ENCODE measurements at regions not wholly inside any gene's neighbourhood (a gene's known extent, or its start where the extent isn't known, plus 50 kb on each side); places are given as distances from the start of the nearest gene placed in this dataset.
"Not testable (repeated sequence)": the region's sequence is repeated elsewhere in the genome, so short reads cannot be mapped to it uniquely, and the experiment has no call there.

DNA sequence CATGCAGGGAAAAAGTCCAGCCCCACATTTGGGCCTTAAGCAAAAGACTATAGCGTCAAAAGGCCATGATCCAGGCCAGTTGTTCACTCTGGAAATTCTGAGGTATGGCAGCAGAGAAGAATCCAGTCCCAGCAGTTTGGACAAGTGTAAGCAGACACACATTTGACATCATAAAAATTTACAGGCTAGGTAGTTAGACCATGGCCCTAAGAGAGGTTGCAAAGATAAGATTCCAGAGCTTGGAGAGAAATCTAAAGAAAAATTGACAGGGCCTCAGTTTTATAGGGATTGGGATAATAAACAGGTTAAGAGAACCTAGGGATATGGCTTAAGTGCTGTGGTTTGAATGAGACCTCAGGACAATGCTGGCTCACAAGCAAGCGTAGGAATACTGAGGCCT is 884.4 kb upstream of the SORCS1 start:
- Histone ChIP-seq H3K27me3 (ENCODE audit: insufficient read depth, low read length) (no peaks in the 10 kb centered on the region), H3K9me3 (ENCODE audit: control insufficient read depth in 1 of 2, low read length in 2 of 2) (no peaks in the 10 kb centered on the region), H3K27ac (ENCODE audit: low read depth, low read length) (no peak overlapping the region), H3K4me3 (ENCODE audit: low read length in 2 of 2) (no peak overlapping the region), H3K4me1 (ENCODE audit: insufficient read depth, low read length) (no peaks in the 10 kb centered on the region), H3K36me3 (ENCODE audit: insufficient read depth, low read length) (no peaks in the 10 kb centered on the region)
- POLR2A ChIA-PET (ENCODE audit: partially characterized antibody) = no interaction called here
- intact Hi-C loops (cut with micrococcal nuclease) = no loop called here
- CTCF ChIA-PET (ENCODE audit: partially characterized antibody) = no interaction called here
- DNase-seq = no peak
- peaks cover 0 to 30% (median 8%) of the 10 kb centered on the region in 8 donors for H3K9me3 Mint-ChIP-seq
- H3K36me3 Mint-ChIP-seq = no peaks in the 10 kb centered on the region
- H3K4me1 Mint-ChIP-seq = no peaks in the 10 kb centered on the region
- no peaks in the 10 kb centered on the region for H3K27me3 Mint-ChIP-seq
- H3K4me3 Mint-ChIP-seq = no peak overlapping the region
- no peak overlapping the region for H3K27ac Mint-ChIP-seq

DNA sequence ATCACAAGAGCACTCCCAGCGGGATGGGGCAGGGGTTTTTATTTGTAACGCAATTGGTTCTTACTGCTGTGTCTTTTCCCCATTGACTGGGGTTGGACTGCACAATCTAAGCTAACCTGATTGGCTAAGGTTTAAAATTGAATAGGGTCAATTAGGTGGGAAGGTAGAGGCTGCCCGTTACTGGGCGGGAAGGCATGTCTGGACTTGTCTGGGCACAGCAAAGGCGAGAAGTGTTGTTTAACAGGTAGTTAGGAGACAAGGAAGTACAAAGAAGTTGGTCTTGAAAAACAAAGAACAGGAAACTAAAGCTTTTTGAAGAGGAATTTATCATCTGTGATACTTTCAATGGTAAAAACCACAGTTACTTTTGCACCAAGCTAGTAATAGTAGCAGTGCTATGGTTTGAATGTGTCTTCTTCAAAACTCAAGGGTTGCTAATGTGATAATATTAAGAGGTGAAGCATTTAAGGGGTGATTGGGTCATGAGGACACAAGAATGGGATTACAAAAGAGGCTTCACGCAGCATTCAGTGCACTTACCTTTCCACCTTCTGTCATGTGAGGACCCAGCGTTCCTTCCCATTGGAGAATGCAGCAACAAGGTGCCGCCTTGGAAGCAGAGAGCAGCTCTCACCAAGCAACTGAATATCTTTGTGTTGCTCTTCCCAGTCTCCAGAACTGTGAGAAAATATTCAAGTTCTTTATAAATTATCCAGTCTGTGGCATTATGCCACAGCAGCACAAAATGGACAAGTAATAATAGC is 875.5 kb upstream of the SORCS1 start:
- no peaks in the 10 kb centered on the region for H3K27me3 Mint-ChIP-seq
- H3K4me1 ChIP-seq (ENCODE audit: insufficient read depth, low read length) = no peaks in the 10 kb centered on the region
- DNase-seq = no peak
- H3K27me3 ChIP-seq (ENCODE audit: insufficient read depth, low read length) = no peaks in the 10 kb centered on the region
- no peaks in the 10 kb centered on the region for H3K36me3 ChIP-seq (ENCODE audit: insufficient read depth, low read length)
- H3K4me3 Mint-ChIP-seq = no peak overlapping the region
- no peak overlapping the region for H3K27ac Mint-ChIP-seq
- intact Hi-C loops (cut with micrococcal nuclease) = no loop called here
- no peak overlapping the region for H3K4me3 ChIP-seq (ENCODE audit: low read length in 2 of 2)
- CTCF ChIA-PET (ENCODE audit: partially characterized antibody) = no interaction called here
- no peaks in the 10 kb centered on the region for H3K36me3 Mint-ChIP-seq
- H3K4me1 Mint-ChIP-seq = no peaks in the 10 kb centered on the region
- H3K9me3 Mint-ChIP-seq = peaks cover 2 to 28% (median 12%) of the 10 kb centered on the region in 8 donors
- H3K9me3 ChIP-seq (ENCODE audit: control insufficient read depth in 1 of 2, low read length in 2 of 2) = peaks cover 0 to 4% of the 10 kb centered on the region in 2 donors
- no peak overlapping the region for H3K27ac ChIP-seq (ENCODE audit: low read depth, low read length)
- POLR2A ChIA-PET (ENCODE audit: partially characterized antibody) = no interaction called here

DNA sequence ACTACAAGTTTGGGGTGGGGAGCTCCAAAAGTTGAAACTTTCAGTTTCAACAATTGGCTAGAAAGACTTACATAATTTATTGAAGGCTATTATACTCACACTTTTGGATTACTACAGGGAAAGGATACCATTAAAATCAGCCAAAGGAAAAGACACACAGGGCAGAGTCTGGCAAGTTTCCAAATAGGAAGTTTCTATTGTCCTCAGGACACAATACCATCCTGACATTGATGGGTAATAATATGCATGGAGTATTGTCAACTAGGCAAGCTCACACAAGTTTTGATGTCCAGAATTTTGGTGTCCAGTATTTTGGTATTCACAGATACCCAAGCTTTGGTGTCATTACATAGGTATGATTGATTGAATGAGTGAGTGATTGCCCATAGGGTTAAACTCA is 872.6 kb upstream of the SORCS1 start:
- Histone ChIP-seq H3K27me3 (ENCODE audit: insufficient read depth, low read length) (no peaks in the 10 kb centered on the region), H3K27ac (ENCODE audit: low read depth, low read length) (no peak overlapping the region), H3K4me1 (ENCODE audit: insufficient read depth, low read length) (no peaks in the 10 kb centered on the region), H3K4me3 (ENCODE audit: low read length in 2 of 2) (no peak overlapping the region), H3K36me3 (ENCODE audit: insufficient read depth, low read length) (no peaks in the 10 kb centered on the region), H3K9me3 (ENCODE audit: control insufficient read depth in 1 of 2, low read length in 2 of 2) (peaks cover 0 to 4% of the 10 kb centered on the region in 2 donors)
- H3K9me3 Mint-ChIP-seq = peaks cover 0 to 24% (median 8%) of the 10 kb centered on the region in 8 donors
- ChIA-PET POLR2A (ENCODE audit: partially characterized antibody) (no interaction called here), CTCF (ENCODE audit: partially characterized antibody) (no interaction called here)
- H3K4me3 Mint-ChIP-seq = no peak overlapping the region
- intact Hi-C loops (cut with micrococcal nuclease) = no loop called here
- DNase-seq = no peak
- H3K27me3 Mint-ChIP-seq = no peaks in the 10 kb centered on the region
- no peak overlapping the region for H3K27ac Mint-ChIP-seq
- no peaks in the 10 kb centered on the region for H3K36me3 Mint-ChIP-seq
- no peaks in the 10 kb centered on the region for H3K4me1 Mint-ChIP-seq

DNA sequence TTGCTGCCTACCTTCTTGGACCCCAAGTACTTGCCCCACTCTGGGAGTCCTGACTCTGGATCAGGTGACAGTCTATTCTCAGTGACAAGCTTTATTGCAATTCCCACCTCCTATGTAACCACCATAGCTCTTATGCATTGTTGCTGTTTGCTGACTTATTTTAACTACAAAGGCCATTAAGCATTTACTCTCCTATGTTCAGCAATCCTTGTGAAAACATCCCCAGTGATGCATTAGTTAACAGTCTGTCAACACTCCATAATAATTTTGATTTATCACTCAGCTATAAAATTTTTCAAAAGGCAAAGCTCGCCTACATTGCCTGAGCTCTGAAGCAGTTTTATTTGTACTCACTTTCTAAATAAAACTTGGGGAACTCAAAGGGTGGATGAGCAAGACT is 871.8 kb upstream of the SORCS1 start:
- Mint-ChIP-seq H3K27ac (no peak overlapping the region), H3K9me3 (peaks cover 0 to 24% (median 8%) of the 10 kb centered on the region in 8 donors), H3K36me3 (no peaks in the 10 kb centered on the region), H3K4me3 (no peak overlapping the region), H3K27me3 (no peaks in the 10 kb centered on the region), H3K4me1 (no peaks in the 10 kb centered on the region)
- ChIA-PET POLR2A (ENCODE audit: partially characterized antibody) (no interaction called here), CTCF (ENCODE audit: partially characterized antibody) (no interaction called here)
- no peaks in the 10 kb centered on the region for H3K36me3 ChIP-seq (ENCODE audit: insufficient read depth, low read length)
- intact Hi-C loops (cut with micrococcal nuclease) = no loop called here
- peaks cover 0 to 2% of the 10 kb centered on the region in 2 donors for H3K9me3 ChIP-seq (ENCODE audit: control insufficient read depth in 1 of 2, low read length in 2 of 2)
- H3K27me3 ChIP-seq (ENCODE audit: insufficient read depth, low read length) = no peaks in the 10 kb centered on the region
- H3K27ac ChIP-seq (ENCODE audit: low read depth, low read length) = no peak overlapping the region
- H3K4me1 ChIP-seq (ENCODE audit: insufficient read depth, low read length) = no peaks in the 10 kb centered on the region
- H3K4me3 ChIP-seq (ENCODE audit: low read length in 2 of 2) = no peak overlapping the region
- DNase-seq = no peak

DNA sequence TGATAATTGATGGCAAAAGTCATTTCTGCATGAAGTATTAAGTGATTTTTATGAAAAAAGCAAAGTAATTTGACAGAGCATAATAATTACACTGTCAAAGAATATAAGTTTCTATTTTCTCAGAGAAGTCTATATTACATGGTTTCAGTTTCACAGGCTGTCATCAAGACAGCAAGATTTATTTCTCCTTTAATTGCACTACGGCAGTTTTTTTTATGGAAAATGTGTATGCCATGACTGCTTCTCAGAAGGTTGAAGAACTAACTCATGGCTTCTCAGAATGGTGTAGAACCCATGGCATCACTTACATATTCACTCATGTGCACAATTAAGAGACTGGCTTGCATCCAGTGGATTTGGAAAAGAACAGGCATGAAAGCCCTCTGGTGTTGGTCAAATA is 870.3 kb upstream of the SORCS1 start:
- ChIA-PET CTCF (ENCODE audit: partially characterized antibody) (no interaction called here), POLR2A (ENCODE audit: partially characterized antibody) (no interaction called here)
- H3K27me3 ChIP-seq (ENCODE audit: insufficient read depth, low read length) = no peaks in the 10 kb centered on the region
- H3K27ac ChIP-seq (ENCODE audit: low read depth, low read length) = no peak overlapping the region
- no peak overlapping the region for H3K27ac Mint-ChIP-seq
- no peaks in the 10 kb centered on the region for H3K36me3 ChIP-seq (ENCODE audit: insufficient read depth, low read length)
- no peaks in the 10 kb centered on the region for H3K9me3 ChIP-seq (ENCODE audit: control insufficient read depth in 1 of 2, low read length in 2 of 2)
- H3K27me3 Mint-ChIP-seq = no peaks in the 10 kb centered on the region
- H3K4me3 Mint-ChIP-seq = no peak overlapping the region
- no peaks in the 10 kb centered on the region for H3K4me1 ChIP-seq (ENCODE audit: insufficient read depth, low read length)
- H3K36me3 Mint-ChIP-seq = no peaks in the 10 kb centered on the region
- peaks cover 0 to 19% (median 7%) of the 10 kb centered on the region in 8 donors for H3K9me3 Mint-ChIP-seq
- no peak for DNase-seq
- H3K4me3 ChIP-seq (ENCODE audit: low read length in 2 of 2) = no peak overlapping the region
- intact Hi-C loops (cut with micrococcal nuclease) = no loop called here
- no peaks in the 10 kb centered on the region for H3K4me1 Mint-ChIP-seq

DNA sequence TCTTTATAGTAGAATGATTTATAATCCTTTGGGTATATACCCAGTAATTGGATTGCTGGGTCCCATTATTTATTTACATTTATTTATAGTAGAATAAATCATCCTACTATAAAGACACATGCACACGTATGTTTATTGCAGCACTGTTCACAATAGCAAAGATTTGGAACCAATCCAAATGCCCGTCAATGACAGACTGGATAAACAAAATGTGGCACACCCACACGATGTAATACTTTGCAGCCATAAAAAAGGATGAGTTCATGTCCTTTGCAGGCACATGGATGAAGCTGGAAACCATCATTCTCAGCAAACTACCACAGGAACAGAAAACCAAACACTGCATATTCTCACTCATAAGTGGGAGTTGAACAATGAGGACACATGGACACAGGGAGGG is 869.0 kb upstream of the SORCS1 start:
- H3K36me3 Mint-ChIP-seq; CTCF ChIA-PET (ENCODE audit: partially characterized antibody); H3K36me3 ChIP-seq (ENCODE audit: insufficient read depth, low read length): not testable (repeated sequence)

DNA sequence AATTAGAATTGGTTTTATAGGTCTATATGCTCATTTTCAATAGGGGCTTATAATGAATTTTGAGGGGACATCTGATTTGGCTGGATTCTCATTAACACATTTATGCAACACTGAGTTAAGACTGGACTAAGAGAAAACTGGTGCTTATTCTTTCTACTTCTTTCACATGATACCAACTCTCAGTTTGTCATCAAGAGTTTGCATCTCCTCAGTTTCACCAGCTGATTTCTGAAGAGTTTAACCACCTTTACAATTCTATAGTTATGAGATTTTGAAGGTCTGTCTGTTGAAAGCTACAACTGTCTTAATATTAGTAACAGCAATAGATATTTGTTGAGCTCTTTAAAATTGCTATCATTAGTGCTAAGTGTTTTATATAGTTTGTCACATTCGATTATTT is 867.0 kb upstream of the SORCS1 start:
- H3K4me3 Mint-ChIP-seq = no peak overlapping the region
- CTCF ChIA-PET (ENCODE audit: partially characterized antibody) = no interaction called here
- Histone ChIP-seq H3K36me3 (ENCODE audit: insufficient read depth, low read length) (no peaks in the 10 kb centered on the region), H3K27ac (ENCODE audit: low read depth, low read length) (no peak overlapping the region), H3K4me1 (ENCODE audit: insufficient read depth, low read length) (no peaks in the 10 kb centered on the region), H3K27me3 (ENCODE audit: insufficient read depth, low read length) (no peaks in the 10 kb centered on the region), H3K9me3 (ENCODE audit: control insufficient read depth in 1 of 2, low read length in 2 of 2) (no peaks in the 10 kb centered on the region), H3K4me3 (ENCODE audit: low read length in 2 of 2) (no peak overlapping the region)
- DNase-seq = no peak
- H3K9me3 Mint-ChIP-seq = peaks cover 2 to 12% (median 4%) of the 10 kb centered on the region in 8 donors
- intact Hi-C loops (cut with micrococcal nuclease) = no loop called here
- no peaks in the 10 kb centered on the region for H3K4me1 Mint-ChIP-seq
- H3K36me3 Mint-ChIP-seq = no peaks in the 10 kb centered on the region
- POLR2A ChIA-PET (ENCODE audit: partially characterized antibody) = no interaction called here
- no peak overlapping the region for H3K27ac Mint-ChIP-seq
- no peaks in the 10 kb centered on the region for H3K27me3 Mint-ChIP-seq

More for the DNA sequence above, 869.0 kb upstream of the SORCS1 start:
- POLR2A ChIA-PET (ENCODE audit: partially characterized antibody); H3K27me3 ChIP-seq (ENCODE audit: insufficient read depth, low read length); intact Hi-C loops (cut with micrococcal nuclease); H3K4me3 Mint-ChIP-seq; H3K4me3 ChIP-seq (ENCODE audit: low read length in 2 of 2); H3K27ac ChIP-seq (ENCODE audit: low read depth, low read length); H3K4me1 Mint-ChIP-seq; H3K27me3 Mint-ChIP-seq; H3K9me3 ChIP-seq (ENCODE audit: control insufficient read depth in 1 of 2, low read length in 2 of 2); DNase-seq; H3K27ac Mint-ChIP-seq; H3K4me1 ChIP-seq (ENCODE audit: insufficient read depth, low read length): not testable (repeated sequence)
- peaks cover 2 to 15% (median 7%) of the 10 kb centered on the region in 8 donors for H3K9me3 Mint-ChIP-seq

DNA sequence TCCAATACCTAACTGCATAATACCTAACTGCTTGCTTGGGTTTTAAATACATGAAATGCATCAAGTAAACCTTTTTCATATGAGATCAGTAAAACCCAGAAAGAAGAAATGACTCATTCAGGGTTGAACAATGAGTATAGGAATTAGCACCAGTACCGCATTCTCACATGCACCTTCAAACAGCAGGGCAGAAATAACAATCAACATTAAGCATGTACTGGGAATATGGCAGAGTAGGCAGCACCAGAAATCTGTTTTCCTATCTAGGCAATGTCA is 850.3 kb upstream of the SORCS1 start:
- Histone ChIP-seq H3K36me3 (ENCODE audit: insufficient read depth, low read length) (no peaks in the 10 kb centered on the region), H3K4me1 (ENCODE audit: insufficient read depth, low read length) (no peaks in the 10 kb centered on the region), H3K27ac (ENCODE audit: low read depth, low read length) (no peak overlapping the region), H3K27me3 (ENCODE audit: insufficient read depth, low read length) (no peaks in the 10 kb centered on the region), H3K9me3 (ENCODE audit: control insufficient read depth in 1 of 2, low read length in 2 of 2) (no peaks in the 10 kb centered on the region), H3K4me3 (ENCODE audit: low read length in 2 of 2) (no peak overlapping the region)
- DNase-seq = no peak
- Mint-ChIP-seq H3K27me3 (no peaks in the 10 kb centered on the region), H3K4me1 (no peaks in the 10 kb centered on the region), H3K4me3 (no peak overlapping the region), H3K27ac (no peak overlapping the region), H3K9me3 (peaks cover 5 to 19% (median 12%) of the 10 kb centered on the region in 8 donors), H3K36me3 (no peaks in the 10 kb centered on the region)
- intact Hi-C loops (cut with micrococcal nuclease) = no loop called here
- ChIA-PET POLR2A (ENCODE audit: partially characterized antibody) (no interaction called here), CTCF (ENCODE audit: partially characterized antibody) (no interaction called here)
